ENCODE measurements at regions not wholly inside any gene's neighbourhood (a gene's known extent, or its start where the extent isn't known, plus 50 kb on each side); places are given as distances from the start of the nearest gene placed in this dataset.

DNA sequence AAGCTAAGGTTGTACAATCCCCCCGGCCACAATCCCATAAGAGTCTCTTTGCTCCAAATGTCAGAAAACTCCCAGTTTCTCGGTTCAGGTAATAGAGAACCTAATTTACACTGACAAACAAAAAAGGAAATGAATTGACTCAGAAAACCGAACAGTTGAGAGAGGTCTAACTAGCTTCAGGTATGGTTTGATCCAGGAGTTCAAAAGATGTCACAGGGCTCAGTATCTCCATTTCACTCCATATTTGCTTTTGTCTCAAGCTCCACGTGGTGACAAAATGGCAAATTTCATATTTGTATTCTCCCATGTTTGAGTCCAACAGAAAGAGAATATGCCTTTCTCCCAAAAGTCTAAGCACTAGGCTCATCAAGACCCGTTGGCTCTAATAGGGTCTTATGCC, 117.4 kb downstream of the AXIN2 start:
- DNase-seq: no peak

DNA sequence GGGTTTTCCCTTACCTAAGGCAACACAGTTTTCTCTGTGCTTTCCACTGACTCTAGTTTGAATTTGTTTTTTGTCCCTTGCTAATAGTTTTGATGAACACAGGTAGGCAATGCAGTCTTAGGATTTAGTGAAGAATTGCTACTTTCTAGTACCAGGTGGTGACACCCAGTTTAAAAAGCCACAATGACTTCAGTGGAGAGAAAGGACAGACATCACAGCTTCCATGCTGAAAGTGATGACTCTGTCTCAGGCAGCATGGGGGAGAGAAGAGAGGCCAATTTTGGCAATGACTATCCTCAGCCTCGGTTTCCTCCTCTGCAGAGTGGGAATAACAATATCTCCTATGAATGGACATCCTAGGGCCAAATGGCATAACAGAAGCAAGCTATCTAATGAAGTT, 118.8 kb downstream of the AXIN2 start:
- DNase-seq: no peak

DNA sequence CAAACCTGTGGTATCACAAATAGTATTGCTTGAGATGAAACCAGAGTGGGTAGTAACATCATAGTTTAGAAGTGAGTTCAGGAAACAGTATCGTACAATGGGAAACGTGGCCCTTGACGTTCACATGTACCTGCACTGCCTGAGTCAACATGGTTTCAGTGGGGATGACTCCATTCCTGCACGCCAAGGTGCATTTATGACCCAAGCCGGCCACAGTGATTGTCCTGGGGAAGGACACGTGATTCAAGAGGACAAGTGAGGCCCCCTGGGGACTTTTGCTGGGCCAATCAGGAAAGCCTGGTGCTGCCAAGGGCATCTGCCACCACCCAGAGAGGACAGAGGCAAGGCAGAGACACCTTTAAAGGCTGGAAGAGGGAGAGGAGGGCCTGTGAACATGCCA, 119.2 kb downstream of the AXIN2 start:
- DNase-seq: no peak

DNA sequence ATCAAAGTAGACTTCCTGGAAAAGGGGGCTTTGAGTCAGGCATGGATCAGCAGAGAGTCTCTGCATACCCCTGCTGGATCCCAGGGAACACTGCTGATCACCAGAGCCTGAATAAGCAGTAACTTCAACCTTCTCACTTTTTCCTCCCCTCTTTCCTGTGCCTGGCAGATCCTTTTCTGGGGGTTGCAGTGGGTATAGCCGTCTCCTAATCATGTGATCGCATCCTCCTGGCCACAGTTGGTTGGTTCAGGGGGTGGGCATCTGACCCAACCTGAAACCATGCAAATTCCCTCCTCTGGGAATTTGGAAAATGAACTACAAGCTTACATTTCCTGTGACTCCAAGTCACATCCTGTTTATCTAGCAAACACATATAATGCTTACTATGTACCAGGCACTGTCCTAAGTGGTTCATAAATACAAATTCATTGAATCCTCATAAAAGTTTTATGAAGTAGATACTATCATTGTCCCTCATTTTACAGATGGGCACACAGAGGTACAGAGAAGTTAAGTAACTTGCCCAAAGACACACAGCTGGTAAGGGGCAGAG, 120.3 kb downstream of the AXIN2 start:
- no peak for DNase-seq

DNA sequence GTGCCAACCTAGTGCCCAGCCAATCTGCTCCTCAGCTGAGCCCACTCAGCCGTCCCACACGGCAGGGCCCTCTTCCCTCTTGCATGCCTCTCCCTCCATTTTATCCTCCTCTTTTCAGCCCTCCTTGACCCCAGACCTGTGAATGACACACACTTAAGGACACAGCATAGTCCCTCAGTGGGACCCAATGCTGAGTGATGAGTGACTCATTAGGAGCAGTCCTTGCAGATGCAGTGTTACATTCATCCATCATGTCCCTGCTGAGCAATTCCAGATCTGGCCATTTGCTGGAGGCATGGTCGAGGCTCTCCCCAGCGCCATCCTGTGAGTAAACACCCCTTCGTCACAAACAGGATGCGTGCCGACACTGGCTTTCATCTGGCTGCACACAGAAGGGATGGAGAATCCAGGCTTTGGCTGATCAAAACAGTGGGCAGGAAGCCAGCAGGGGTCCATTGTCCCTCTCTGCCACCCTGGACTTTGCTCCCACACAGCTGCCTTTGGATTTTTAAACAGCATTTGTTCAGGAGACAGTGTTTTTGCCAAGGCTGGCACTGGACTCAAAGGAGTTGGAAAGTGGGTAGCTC, 122.6 kb downstream of the AXIN2 start:
- DNase-seq: no peak

DNA sequence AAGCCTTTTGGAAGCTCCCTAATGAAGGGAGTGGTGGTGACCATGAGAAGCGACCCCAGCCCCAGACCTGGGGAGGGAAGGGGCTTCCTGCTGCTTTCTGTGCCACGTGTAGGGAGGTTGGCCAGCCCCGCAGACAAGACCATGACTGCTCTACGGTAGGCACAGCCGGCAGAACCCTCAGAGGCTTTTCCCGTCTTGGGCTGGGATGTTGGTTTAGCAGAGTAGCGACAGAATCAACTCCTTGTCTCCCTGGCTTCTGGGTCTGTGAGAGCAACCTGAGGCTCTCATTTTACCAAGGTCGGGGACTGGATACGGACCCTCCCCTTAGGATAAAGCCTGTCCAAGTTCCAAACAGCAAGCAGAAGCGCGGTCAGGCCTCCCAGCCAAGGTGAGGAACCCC, 123.3 kb downstream of the AXIN2 start:
- DNase-seq: no peak

DNA sequence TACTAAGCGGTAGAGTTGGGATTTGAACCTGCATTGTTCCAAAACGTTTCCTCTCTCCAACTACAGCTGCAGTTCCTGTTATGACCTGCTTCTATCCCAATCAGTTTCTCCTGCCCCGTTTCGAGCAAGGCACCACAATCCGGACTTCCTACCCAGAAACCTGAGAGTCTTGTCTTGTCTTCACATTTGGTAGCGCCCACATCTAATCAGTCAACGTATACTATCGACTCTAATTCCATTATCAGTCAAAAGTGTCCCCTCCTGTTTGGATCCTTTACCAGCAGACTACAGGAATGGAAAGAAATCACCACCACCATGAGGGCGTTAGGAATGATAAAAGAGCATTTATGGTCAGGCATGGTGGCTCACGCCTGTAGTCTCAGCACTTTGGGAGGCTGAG, 124.6 kb downstream of the AXIN2 start:
- DNase-seq: no peak

DNA sequence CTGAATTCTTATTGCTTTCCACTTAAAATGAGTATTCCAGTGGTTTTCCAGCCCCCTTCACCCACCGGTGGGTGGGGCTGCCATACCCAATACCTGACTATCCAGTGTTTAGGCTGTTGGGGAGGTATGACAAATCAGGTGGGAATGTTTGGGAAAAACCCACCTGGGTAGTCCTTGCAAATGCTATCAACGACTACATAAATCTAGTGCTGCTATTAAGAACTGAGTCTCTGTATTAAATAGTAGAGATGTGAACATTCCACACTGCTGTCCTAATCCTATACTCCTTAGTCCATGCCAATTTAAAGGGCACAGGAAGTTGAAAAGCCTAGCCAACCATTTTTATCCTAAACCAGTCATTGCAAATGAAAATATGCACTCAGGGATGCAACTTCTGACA, 126.6 kb downstream of the AXIN2 start:
- DNase-seq: no peak

DNA sequence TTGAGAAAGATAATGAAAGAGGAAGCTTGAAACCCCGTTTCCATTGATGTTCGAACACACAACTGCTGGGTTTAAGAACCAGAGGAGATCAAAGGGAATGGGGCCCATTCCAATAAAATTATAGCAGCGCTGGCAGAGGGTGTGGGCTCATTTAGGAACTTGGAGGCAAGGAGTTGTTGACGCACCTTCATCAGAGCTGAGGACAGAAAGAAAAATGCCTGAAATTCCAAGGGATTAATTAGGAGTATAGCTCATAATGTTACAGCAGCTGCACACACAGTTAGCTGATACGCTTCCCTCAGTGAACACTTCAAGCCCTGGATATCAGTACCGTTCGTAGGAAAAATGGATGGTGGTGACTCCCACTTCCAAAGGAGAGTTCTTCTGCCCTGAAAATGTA, 127.2 kb downstream of the AXIN2 start:
- no peak for DNase-seq

DNA sequence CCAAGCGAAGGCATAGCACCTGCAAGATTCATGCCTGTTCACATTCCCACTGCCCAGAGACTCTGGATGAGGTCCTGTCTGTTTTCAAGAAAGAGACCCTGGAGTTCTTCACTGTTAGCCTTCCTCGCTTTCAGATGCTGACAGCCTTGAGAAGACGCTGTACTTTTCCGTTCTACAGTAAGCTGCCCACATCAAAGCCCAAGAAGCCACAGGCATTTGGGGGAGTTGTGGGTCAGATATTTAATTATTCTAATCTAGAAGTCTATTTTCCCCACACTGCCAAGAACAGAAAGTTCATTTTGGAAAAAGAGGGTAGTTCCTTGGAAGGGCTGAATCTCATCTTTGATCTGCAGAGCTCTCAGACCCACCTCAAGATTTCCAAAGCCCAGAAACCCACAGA, 127.9 kb downstream of the AXIN2 start:
- DNase-seq: no peak

DNA sequence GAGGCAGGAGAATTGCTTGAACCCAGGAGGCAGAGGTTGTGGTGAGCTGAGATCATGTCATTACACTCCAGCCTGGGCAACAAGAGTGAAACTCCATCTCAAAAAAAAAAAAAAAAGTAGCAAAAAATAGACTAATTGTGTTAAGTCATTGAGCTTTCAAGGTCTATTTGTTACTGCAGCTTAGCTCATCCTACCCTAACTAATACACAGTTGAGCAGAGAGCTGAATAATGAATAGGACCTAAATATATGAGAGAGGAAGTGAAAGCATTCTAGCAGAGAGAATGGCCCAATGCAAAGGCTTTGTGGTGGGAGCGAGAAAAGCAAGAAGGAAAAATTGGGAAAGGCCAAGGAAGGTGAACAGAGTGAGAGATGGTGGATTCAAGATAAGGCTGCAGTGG, 128.3 kb downstream of the AXIN2 start:
- no peak for DNase-seq

DNA sequence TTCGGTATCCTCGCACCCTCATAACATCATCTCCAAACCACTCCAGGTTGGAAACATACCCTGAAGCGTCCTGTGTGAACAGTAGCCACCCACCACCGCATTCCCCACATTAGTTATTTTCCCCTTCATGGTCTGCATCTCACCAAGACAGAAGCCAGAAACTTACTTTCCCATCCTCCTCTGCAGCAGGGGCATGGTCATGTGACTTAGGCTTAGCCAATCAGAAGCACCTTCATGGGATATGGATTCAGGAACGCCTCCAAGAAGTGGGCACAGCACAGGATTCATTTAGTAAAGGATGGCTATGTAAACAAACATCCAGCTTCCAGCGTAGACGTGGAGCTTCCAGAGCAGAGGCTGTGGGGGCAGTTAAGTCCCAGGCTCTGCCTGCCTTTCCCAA, 130.3 kb downstream of the AXIN2 start:
- DNase-seq: no peak

DNA sequence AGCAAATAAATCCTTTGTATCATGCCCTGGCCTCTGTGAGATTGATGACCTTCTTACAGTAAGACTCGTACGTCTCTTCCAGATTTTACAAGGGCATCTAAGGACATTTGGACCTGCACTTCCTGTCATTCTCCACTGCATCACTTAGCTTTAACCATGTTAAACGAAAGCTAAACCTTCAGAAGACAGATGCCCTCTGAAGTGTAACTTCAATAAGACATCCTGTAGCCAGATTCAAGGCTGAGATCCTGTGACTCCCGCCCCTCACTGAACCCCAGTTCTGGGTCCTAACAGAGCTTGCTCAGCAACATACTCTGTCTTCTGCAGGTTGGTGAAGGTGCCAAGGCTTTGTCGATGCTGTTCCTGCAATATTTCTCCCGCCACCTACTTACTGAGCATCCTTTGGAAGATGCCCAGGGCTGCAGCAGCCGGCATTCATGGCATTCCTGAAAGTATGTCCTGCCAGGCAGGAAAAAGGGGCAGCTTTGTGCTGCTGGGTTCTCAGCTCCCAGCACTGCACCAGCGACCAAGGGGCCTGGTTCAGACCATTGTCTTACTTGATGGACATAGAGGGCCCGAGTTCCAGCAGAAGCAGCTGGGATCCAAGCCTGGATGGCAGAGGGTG, 131.1 kb downstream of the AXIN2 start:
- DNase-seq: no peak

DNA sequence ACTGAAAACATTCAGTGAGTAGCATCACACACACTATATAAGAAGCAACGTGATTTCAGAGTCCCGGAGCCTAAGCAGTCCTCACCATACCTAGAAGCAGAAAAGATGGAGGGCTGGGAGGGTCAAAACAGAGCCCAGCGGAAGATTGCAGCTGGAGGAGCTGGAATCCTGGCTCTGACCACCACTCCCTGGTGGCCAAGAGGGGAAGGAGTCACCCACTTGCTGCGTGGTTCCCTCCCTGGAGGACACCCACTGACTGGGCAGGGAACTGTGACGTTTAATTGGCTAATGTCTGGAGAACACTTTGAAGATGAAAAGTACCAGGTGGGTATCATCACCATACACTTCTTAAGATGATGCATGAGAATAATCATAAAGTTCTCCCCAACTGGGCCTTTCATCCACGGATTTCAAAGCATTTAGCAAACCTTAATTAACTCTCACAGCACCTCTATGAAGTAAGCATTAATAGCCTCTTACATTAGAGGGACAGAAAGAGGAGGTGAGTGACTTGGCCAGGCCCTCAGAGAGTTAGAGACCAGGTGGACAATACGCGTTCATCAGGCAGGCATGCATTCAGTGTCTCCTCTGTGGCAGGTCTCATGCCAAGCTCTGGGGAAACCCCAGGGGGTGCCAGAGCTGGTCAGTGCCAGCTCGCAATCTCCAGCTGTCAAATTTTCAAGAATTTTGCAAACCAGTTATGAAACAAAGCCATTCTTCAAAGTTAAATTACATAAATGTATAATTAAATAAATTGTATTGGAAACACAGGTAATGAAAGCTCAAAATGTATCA, 137.9 kb downstream of the AXIN2 start:
- DNase-seq: no peak

DNA sequence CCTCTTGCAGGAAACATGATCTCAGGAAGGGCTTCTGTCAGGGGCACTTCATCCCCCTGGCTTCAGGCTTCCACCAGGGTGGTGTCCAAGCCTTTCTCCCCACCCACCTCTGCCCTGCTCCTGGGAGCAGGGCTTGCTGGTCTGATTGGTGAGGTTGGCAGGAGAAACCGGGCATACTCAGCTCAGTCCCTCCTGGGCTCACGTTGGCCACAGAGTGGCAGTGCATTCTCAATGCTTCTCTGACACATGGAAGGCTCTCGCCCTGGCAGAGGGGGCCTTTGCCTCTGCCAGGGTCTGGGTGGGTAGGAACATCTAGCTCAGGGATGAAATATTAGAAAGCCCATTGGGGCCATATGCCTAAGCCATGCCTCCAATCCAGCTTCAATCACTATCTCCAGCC, 142.8 kb downstream of the AXIN2 start:
- DNase-seq: no peak

DNA sequence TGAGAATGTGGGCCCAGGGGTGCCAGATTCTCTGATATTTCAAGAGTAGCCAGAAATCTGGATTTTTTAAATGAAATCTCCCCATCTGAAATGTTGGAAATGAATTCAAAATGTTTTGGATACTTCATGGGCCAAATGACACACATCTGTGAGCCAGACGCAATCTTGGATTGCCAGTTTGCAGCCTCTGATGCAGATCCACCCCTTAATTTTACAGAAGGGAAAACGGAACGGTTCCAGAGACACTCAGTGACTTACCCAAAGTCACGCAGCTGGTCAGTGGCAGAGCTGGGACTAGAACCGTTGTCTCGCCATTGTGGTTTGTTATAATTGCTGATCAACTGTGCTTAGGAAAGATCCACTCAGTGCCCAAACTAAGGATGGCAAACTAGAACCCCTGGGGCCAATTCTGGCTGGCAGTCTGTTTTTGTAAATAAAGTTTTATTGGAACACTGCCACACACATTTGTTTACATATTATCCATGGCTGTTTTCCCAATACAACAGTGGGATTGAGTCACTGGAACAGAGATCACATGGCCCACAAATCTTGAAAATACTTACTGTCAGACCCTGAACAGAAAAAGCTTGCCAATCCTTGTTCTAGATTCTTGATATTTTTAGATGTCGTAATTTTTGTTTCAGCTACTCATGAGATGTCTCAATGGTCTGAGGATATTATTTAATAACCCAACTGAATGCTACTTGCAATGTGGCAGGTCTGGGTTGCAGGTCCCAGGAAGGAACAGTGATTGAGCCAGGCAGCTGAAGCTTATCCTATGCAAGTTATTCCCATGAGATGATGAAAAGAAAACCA, 143.8 kb downstream of the AXIN2 start:
- DNase-seq: no peak

DNA sequence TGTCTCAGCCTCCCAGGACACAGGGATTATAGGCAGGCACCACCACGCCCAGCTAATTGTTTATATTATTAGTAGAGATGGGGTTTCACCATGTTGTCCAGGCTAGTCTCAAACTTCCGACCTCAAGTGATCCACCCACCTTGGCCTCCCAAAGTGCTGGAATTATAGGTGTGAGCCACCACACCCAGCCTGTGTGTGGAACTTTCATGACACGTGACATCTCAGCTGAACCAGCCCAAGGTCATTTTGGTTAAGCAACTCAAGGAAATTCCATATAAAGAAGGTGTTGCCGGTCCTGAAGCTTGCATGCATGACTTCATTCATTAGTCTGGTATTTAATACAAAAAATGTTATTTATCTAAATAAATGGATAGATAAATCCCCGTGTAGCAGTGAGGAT, 145.5 kb downstream of the AXIN2 start:
- no peak for DNase-seq

DNA sequence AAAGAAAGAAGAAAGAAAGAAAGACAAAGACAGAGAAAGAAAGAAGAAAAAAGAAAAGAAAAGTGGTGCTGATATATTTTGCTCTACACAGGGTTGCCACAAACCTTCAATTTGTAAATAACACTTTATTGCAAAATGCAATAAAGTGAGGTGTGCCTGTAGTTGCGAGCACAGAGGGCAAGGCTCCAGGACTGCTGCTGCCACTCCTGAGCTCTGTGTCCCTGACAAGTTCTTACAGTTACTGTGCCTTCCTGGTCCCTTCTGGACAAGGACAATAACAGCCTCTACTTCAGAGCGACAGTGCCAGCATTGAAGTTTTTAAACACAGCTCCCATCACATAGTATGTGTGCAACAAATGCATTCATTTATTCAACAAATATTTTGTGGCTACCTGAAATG, 148.1 kb downstream of the AXIN2 start:
- DNase-seq: no peak

DNA sequence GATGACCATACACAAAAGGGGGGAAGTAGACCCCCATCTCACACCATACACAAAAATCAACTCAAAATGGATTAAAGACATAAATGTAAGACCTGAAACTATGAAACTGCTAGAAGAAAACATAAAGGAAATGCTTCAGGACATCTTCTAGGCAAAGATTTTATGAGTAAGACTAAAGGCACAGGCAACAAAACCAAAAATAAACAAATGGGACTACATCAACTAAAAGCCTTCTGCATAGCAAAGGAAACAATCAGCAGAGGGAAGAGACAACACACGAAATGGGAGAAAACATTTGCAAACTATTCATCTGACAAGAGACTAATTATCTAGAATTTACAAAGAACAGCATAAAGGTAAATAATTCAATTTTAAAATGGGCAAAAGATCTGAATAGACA, 152.1 kb downstream of the AXIN2 start:
- DNase-seq: no peak

DNA sequence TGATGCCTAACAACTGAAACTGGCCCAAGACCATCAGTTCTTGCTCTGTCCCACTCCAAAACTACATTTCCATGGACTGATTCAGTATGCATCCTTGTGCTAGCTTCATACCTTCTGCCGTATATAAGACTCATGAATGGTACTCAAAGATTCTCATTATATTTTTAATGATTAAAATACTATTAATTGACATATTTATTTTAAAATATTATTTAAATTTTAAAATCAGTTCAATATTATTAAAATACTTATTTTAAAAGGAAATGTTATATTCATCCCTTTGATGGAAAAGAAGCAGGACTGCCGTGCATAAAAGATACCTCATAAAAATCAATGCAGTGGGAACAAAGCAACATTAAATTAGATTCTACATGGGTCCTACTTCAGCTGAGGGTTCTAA, 153.4 kb downstream of the AXIN2 start:
- DNase-seq: no peak

DNA sequence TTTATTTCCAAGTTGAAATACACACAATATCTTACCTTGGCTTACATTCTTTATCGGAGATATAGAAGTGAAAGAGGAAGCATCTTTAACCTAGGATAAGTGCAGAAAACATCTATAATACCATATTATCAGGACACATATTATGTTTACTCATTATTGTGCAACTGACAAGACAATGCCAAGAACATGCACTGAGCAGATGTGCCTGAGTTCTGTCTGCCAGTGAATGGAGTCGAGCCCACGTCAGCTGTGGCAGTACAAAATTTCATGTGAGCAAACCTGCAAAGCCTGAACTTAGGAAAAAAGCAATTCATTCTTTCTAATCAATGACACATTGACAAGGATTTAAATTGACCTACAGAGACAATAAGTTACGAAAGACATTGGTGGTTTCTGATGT, 154.4 kb downstream of the AXIN2 start:
- no peak for DNase-seq

DNA sequence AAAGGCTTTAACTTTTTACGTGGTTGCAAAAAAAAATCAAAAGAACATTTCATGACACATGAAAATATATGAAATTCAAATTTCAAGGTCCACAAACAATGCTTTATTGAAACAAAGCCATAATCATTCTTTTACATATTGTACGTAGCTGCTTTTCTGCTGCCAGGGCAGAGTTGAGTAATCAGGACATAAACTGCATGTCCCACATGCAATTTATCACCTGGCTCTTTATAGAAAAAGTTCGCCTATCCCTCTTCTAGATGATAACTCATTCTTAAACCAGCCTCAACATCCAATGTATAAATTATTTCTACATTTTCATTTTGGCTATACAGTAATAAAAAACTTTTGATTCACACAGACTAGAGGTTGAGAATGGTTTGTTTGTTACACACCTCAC, 154.9 kb downstream of the AXIN2 start:
- no peak for DNase-seq

DNA sequence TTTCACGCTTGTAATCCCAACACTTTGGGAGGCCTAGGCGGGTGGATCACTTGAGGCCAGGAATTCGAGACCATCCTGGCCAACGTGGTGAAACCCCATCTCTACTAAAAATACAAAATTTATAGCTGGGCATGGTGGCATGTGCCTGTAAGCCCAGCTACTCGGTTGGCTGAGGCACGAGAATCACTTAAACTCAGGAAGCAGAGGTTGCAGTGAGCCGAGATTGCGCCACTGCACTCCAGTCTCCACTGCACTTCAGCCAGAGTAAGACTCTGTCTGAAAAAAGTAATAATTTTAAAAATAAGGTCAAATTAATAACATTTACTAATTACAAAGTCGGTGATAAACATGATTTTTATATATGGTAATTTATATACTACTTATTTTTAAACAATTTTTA, 155.9 kb downstream of the AXIN2 start:
- DNase-seq: no peak
